Head of caudate nucleus (tissue), 42 donors: ENCODE measurements at regions not wholly inside any gene's neighbourhood (a gene's known extent, or its start where the extent isn't known, plus 50 kb on each side); places are given as distances from the start of the nearest gene placed in this dataset.
"Not testable (repeated sequence)": the region's sequence is repeated elsewhere in the genome, so short reads cannot be mapped to it uniquely, and the experiment has no call there.

Experiments
- DNase-seq, 42 donors: peaks; one replicate each; pipeline versions ENCODE4 v3.0.0 to v3.0.0-alpha.2; 2020 to 2021; ENCODE audit warnings: mixed read lengths in 7 of 42
- intact Hi-C: fragments of 100-400 bp; cut with DNase I; formaldehyde crosslinking; loops from one replicate; pipeline ENCODE4 v1.15.0; 2022

DNA sequence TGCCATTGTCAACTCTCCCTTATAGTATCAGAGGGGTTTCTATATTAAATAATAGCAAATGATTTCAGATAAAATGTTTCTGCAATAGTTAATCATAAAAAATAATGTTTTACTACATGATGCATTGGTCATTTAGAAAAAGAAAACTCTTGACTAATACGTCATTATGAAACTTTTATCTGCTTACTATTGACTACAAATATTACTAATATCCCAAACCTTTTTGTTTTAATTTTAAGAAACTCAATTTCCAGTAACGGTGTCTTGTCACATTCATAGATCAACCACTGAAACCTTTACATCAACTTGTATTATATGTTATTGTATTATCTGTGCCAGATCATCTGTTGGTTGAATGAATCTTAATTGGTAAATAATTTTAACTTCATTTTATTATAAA, 482.9 kb upstream of the SLC35B3 start:
- intact Hi-C loops, result no loop called here
- DNase-seq, result no peak

DNA sequence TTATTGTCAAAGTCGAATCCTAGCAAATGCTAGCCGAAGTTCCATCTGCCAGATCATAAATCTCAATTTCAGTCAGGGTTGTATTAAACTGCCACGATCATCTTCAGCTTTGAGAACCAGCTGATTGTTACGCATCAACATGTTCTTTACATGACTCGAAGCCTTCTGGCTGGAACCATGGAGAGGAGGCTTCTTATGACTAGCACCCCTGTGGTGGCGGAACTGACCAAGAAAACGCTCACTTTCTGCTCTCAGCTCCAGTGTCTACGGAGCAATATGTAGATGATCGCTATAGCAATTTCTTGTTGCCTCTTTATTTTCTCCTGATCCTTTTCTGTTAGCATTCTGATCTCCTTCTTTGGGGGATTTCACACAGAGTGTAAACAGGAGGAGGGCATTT, 479.4 kb upstream of the SLC35B3 start:
- no peak for DNase-seq
- intact Hi-C loops, result no loop called here

DNA sequence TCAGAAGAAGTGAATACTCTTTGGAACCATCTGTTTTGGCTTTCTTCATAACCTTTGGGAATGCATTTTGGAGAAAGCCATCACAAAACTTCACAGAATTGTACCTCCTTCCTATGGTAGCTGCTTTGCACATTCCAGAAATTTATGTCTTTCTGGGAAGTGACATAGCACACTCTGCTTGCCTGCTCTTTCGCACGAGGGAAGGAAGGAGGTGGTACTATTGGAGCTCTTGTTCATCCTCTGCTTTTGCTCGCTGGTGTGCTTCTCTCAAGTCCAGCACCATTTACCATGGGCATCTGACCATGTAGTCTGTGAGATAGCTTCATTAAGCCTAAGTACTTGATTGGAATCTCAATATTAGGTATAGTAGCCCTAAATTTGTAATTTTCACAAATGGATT, 473.3 kb upstream of the SLC35B3 start:
- DNase-seq, result no peak
- intact Hi-C loops, result no loop called here

DNA sequence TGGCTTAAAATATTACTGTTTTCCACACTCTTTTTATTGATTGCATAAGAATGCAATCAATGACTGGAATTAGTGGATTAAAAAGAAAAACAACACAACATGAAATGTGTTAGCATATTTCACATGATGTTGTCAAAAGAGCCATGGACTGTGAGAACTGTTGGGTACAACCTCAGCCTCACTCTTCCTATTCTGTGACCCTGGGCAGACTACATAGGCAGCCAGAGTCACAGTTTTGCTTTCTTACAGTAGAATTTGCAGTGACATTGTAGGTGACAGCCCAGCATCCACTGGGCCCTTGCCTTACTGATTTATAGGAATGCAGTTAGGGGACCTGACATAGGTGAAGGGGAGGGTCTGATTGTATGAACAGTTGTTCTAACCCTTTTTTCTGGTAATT, 471.4 kb upstream of the SLC35B3 start:
- DNase-seq, result no peak
- intact Hi-C loops, result no loop called here

DNA sequence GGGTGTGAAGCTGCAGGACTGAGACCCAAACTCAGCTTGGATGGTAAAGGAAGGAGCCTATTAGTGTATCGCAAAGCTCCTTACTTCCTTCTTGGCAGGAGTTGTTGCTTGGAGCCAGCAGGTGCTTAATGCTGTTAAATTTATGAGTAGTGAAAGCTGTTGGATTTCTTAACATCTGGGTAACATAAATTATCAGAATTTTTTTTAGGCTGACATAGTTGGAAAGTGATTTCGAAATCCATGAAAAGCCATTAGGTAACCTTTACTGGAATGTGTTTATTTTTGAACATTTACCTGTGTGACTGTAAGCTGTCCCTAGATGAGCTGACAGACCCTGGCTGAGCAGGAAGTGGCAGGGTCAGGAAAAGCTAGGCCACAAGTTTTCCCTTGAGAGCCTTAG, 470.4 kb upstream of the SLC35B3 start:
- intact Hi-C loops, result no loop called here
- DNase-seq, result no peak

DNA sequence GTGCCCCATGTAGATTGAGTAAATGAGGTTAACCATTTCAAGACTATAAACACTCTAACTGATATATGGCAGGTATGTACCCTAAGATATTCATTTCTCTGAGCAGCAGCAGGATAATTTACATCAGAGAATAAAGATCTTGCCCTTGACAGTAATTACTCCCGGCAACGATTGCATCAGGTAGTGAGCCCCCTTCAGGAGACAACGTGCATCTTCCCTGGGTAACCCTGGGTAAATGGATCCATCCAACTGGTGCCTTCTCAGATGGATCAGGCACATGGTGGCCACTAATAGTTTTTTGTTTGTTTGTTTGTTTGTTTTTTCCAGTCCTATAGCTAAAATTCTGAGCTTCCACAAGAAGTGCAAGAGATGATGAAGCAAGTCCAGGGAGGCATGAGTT, 469.4 kb upstream of the SLC35B3 start:
- DNase-seq, result no peak
- intact Hi-C loops, result no loop called here

DNA sequence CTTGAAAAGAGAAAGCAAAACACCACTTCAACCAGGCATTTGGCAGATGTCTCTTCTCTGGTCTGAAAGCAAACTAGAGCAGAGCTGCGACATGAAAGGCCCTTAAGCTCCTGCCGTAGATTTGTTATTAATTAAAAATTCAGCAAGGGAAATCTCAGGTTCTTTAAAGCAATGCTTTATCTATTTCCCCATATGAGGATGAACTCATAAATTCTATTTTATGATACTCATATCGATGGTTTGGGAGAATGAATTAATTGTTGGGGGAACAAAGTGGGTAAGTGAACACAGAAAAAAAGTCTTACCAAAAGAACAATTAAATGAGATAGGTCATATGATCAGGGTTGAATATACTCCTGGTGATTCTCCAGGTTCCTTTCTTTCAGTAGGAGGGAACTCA, 464.7 kb upstream of the SLC35B3 start:
- DNase-seq, result no peak
- intact Hi-C loops, result no loop called here

DNA sequence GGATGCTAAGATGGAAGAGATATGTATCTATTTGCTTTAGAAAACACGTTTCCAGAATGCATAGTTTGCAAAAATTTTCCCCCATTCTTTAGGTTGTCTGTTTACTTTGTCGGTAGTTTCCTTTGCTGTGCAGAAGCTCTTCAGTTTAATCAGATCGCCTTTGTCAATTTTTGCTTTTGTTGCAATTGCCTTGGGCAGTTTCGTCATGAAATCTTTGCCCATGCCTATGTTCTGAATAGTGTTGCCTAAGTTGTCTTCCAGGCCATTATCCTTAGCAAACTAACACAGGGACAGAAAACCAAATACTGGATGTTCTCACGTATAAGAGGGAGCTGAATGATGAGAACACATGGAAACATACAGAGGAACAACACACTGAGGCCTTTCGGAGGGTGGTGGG, 454.2 kb upstream of the SLC35B3 start:
- DNase-seq, result no peak
- intact Hi-C loops, result no loop called here

DNA sequence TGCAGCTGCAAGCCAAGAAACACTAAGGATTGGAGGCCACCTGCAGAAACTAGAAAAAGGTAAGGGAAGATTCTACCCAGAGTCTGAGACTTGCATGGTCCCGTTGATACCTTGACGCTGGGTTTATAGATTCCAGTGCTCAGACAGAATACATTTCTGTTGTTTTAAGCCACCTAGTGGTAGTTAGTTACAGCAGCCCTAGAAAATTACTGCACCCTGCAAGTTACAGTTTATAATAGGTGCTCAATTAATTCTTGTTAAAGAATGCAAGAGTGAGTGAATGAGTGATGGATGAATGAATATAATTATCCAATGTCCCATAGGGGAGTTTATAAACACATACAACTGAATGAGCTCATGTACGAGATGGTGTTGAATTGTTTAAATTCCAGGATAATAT, 453.1 kb upstream of the SLC35B3 start:
- intact Hi-C loops, result no loop called here
- DNase-seq, result no peak

DNA sequence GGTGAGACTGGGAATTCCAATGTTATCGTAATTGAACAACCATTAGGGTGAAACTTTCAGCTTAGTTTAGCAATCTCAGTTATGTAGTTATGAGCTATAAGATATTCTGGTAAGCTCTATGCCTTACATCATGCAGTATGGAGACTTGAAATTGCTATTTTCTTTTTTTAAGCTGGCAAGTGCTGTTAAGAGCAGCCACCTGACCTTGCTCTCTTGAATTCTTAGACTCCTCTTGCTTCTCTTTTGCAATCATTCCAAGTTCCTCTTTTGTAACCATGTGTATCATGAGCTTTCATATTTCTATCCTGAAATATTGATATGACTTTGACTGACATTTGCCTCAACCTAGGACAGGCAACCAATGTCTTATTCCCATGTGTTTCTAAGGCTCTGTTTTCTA, 446.3 kb upstream of the SLC35B3 start:
- no peak for DNase-seq
- intact Hi-C loops, result no loop called here

DNA sequence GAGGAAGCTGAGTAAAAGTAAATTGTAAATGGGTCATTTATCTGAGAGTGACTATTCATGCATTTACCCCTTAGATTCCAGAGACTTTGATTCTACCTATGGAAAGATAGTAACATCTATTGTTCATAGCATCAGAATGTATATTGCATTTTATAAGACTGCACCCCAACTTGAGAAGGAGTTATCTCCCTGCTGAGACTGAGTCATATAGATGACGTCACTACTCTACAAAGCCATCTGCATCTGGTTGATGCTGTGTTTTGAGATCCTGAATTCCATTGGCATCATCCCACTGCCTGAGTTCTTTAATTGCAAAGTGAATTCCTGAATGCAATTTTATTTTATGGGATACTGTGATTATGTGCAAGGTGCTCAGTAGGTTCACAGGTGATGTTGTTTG, 444.0 kb upstream of the SLC35B3 start:
- DNase-seq, result no peak
- intact Hi-C loops, result no loop called here

DNA sequence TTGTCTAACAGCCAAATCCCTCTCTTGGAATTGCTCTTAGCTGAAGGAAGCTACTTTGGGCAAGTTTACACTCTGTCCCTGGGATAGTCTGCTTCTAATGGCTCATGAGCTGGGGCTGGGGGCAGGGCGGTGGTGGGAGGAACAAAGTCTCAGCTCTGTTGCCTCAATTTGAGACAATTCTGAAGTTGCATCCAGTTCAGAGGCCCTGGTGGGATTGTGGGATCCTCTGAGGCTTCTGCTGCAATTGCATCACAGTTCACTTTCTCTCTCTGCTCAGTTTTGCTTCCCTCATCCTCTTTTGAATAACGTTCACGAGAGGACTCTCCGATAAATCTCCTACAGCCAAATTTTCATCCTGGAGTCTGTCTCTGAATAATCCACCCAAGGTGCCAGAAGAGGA, 440.6 kb upstream of the SLC35B3 start:
- intact Hi-C loops, result no loop called here
- DNase-seq, result no peak

DNA sequence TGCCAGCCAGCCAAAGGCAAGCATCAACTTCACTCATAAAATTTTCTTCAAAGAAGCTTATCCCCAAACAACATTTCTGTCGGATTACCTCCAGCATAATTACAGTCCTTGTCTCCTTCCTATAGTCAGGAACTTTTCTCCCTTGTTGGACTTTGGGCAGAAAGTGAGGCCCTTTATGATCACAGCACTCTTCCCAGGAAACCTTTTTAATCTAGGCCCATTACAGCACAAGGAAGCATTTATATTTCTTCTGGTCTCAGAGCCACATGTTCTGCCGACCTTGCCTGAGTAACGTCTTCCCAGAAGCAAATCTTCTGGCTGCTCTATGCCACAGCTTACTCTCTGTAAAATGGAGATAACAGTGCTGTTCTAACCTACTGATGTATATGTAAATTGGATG, 437.2 kb upstream of the SLC35B3 start:
- no peak for DNase-seq
- intact Hi-C loops, result no loop called here

DNA sequence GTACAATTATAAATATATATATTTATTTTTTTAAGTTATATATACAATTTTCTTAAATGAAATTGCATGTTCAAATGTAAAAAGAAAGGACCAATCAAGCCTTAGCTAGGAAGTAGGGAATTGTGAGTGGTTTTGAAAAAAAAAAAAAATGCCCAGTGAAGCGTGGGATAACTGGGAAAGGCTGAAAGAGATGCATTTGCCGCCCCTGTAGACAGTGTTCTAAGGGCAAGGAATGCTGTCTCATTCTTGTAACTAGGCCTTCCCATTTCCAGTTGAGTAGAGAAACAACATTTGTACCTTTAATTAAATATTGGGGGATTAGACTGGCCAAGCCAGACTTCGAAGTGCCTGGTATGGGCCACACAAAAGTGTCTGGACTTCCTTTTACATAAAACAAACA, 430.1 kb upstream of the SLC35B3 start:
- DNase-seq, result no peak
- intact Hi-C loops, result no loop called here

DNA sequence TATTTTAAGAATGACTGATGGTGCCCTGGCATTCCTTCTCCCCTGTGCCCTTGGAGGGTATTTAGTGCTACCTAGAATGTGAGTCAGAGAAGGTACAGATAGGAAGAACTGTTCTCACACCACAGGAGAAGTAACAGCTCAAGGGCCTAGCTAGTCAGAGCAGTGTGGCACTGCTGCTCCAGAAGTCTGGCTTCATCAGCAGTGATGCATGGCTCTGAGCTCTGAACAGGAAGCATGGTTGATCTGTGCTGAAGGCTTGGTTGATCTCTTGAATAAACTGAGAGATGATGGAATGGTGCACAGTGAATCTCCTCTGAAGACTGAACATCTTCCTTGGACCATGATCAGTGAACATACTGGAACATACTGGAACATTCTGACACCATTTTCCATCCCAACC, 425.3 kb upstream of the SLC35B3 start:
- no peak for DNase-seq
- intact Hi-C loops, result no loop called here

DNA sequence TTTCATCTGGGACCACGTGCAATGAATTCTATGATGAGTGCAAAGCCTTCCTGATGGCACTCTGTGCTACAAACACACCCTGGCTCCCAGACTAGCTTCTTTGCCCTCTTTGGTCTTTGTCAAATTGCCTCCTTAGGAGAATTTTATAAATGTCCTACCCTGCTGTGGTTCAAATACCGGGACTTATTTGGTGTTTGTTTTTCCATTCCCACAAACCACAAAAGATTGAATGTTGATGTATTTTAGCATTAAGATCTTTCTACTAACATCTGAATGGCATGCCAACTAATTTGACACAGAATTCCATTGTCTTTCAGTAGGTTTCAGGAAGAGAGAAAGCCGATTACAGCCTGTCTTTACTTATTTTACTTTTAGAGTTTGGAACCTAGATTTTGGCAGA, 424.2 kb upstream of the SLC35B3 start:
- intact Hi-C loops, result no loop called here
- no peak for DNase-seq

DNA sequence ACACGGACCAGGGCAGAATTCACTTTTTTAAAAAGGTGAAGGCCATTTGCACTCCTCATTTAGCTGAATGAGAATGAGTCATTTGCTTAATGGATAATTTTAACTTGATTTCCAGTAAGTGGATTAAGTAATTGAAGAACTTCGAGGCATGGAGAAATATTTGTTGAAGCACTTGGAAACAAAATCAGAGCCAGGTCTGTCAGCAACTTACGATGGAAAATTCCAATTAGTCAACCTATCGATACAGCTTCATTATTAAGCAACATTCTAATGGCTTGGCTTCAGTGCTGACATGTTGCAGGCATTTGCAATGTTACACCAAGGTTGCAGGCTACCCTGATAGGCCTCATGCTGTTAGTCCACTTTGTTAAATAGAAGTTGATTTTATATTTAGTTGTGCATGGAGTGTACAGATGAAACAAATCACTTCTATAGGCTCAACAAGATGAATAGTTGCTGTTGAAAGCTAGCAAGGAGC, 423.5 kb upstream of the SLC35B3 start:
- intact Hi-C loops, result no loop called here
- no peak for DNase-seq

DNA sequence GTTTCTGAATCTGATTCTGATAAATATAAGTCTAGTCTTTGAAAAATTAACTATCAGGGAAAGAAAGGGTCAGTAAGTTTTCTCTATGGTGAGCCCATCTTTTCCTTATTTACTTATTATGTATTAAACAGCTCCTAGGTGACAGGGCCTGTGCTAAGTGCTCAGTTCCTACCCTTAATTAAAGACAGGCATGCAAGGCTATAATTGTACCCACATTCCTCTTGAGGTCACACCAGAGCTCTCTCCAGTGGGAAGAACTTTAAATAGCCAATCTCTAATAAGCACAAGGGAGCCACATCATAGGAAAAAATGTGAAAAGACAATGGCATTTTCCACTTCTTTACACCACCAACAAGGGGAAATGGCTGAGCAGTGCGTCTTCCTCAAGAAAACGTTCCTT, 421.8 kb upstream of the SLC35B3 start:
- intact Hi-C loops, result no loop called here
- no peak for DNase-seq

DNA sequence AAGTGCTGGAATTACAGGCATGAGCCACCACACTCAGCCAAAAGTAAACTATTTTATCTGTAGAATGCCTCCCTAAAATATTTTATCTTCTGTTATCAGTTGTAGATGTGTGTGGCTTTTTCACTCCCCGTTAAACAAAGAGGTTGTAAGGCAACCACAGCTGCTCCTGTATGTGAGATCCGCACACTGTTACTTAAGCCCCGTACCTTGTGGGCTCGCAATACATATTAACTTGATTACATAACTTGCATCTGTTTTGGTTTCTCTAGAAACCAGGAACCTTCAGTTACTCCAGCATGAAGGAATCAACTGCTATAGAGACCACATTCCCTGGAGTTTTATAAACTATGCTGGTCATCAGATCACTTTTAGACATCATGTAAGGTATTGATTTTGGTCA, 420.1 kb upstream of the SLC35B3 start:
- DNase-seq, result no peak
- intact Hi-C loops, result no loop called here

DNA sequence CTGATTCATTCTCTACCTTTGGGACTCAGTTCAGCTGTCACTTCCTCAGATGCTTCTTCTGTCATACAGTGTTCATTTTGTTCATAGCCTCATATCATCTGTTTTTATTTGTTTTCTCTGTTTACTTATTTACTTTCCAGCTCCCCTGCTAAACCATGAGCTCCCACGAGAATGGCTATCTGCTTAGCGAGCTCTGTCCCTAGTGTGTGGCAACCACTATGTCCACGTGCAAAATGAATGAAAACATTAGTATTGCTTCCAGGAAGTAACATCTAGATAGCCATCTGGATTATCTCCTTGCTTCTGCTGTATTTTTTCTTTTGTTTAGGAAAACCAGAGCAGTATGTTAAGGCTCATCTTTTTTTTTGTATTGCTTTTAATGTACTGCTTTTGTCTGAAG, 417.0 kb upstream of the SLC35B3 start:
- no peak for DNase-seq
- intact Hi-C loops, result no loop called here

DNA sequence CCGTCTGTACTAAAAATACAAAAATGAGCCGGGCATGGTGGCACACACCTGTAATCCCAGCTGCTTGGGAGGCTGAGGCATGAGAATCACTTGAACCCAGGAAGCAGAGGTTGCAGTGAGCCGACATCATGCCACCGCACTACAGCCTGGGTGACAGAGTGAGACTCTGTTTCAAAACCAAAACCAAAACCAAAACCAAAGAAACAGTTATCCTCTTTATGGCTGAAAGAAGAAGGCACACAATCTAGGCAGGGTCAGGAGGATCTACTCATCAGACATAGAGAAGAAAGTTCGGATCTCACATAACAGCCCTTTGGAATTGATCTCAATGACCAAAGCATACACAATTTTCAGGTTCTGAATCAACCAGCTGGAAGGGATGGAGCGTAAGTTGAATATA, 411.3 kb upstream of the SLC35B3 start:
- DNase-seq, intact Hi-C loops: not testable (repeated sequence)

DNA sequence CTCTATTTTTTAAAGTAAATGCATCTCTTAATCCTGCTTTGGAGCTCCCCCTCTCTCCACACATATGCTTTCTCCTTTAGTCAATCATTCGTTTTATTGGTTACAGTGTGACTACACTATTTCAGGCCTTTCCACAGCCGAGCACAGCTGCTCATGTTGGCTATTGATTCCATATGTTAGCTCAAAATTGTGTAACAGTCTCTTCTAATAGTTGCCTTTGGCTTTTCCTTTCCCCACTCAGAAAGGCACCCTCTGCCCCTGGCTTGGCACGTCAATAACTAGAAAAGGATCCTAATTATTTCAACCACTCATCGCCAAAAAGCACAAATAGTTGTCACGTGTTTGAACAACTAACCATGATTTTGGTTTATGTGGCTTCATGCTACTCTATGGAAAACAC, 410.3 kb upstream of the SLC35B3 start:
- DNase-seq, result no peak

DNA sequence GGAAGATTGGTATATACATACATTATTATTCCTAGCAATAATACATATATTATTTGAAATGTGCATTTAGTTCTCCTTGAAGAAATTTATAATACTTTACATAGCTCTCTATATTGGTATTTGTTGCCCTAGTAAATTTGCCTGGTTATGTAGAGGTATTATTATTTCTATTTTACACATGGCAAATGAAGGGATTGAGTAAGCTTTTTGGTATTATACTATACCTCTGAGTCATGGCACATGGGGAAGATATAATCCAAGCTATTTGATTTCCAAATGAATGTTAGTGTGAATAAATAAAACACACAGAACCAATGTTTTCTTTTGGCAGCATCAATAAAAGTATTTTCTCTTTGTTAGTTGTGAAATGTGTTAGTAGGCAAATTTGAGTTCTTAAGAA, 409.6 kb upstream of the SLC35B3 start:
- intact Hi-C loops, result no loop called here
- DNase-seq, result no peak

More for the DNA sequence above, 410.3 kb upstream of the SLC35B3 start:
- intact Hi-C loops, result no loop called here
